GM23338 (cell line): ENCODE measurements at regions not wholly inside any gene's neighbourhood (a gene's known extent, or its start where the extent isn't known, plus 50 kb on each side); places are given as distances from the start of the nearest gene placed in this dataset.

Experiments
- ATAC-seq: fragments of 200-7000 bp; cut with Tn5 transposase; 3 replicates; pipeline ENCODE4 v1.9.1; 2020
- DNase-seq: peaks from one replicate; pipeline ENCODE4 v3.0.0-alpha.2; 2015; ENCODE audit warnings: low spot score
- H2AFZ ChIP-seq: fragments of 200-600 bp; sonication (generic); 2 replicates; pipeline ENCODE4 v1.8.0; 2016; ENCODE audit warnings: antibody characterized with exemption, mild to moderate bottlenecking, moderate library complexity
- H3F3A ChIP-seq: fragments of 200-600 bp; sonication (generic); replicated peaks from 2 replicates; pipeline ENCODE4 v1.8.0; 2017; ENCODE audit warnings: antibody characterized with exemption, mixed run types, low read depth
- H3K27ac ChIP-seq: fragments of 200-600 bp; sonication (generic); 2 replicates; pipeline ENCODE4 v1.6.1; 2016; ENCODE audit warnings: low read depth
- H3K27me3 ChIP-seq: fragments of 200-600 bp; sonication (generic); 2 replicates; pipeline ENCODE4 v1.8.0; 2016; ENCODE audit warnings: mild to moderate bottlenecking, mixed run types, moderate library complexity; ENCODE audit not compliant: insufficient read depth
- H3K36me3 ChIP-seq: fragments of 200-600 bp; sonication (generic); 2 replicates; pipeline ENCODE4 v1.8.0; 2016; ENCODE audit warnings: mild to moderate bottlenecking; ENCODE audit not compliant: insufficient read depth
- H3K4me1 ChIP-seq: fragments of 200-600 bp; sonication (generic); 2 replicates; pipeline ENCODE4 v1.8.0; 2016; ENCODE audit warnings: mild to moderate bottlenecking, moderate library complexity; ENCODE audit not compliant: insufficient read depth
- H3K4me2 ChIP-seq: fragments of 200-600 bp; sonication (generic); 2 replicates; pipeline ENCODE4 v1.7.1; 2017; ENCODE audit warnings: mixed run types
- H3K4me3 ChIP-seq: fragments of 200-600 bp; sonication (generic); 2 replicates; pipeline ENCODE4 v1.6.1; 2016; ENCODE audit warnings: mixed run types
- H3K79me2 ChIP-seq: fragments of 200-600 bp; sonication (generic); replicated peaks from 2 replicates; pipeline ENCODE4 v1.8.0; 2017; ENCODE audit warnings: mild to moderate bottlenecking; ENCODE audit not compliant: insufficient read depth
- H3K9me2 ChIP-seq: fragments of 200-600 bp; sonication (generic); 2 replicates; pipeline ENCODE4 v1.8.0; 2017; ENCODE audit not compliant: insufficient read depth
- H4K20me1 ChIP-seq: fragments of 200-600 bp; sonication (generic); replicated peaks from 2 replicates; pipeline ENCODE4 v1.8.0; 2017; ENCODE audit warnings: mild to moderate bottlenecking; ENCODE audit not compliant: insufficient read depth
- H3K27ac Mint-ChIP-seq: 2 replicates; pipeline ENCODE4 v1.8.0; 2020; ENCODE audit warnings: inconsistent platforms, mild to moderate bottlenecking, moderate library complexity, mixed read lengths
- H3K27me3 Mint-ChIP-seq: 3 replicates; pipeline ENCODE4 v1.8.0; 2022; ENCODE audit warnings: low read depth, mild to moderate bottlenecking, moderate library complexity, mixed read lengths, inconsistent platforms; ENCODE audit not compliant: insufficient read depth, poor library complexity
- H3K36me3 Mint-ChIP-seq: 3 replicates; pipeline ENCODE4 v1.8.0; 2021; ENCODE audit warnings: low read depth, mild to moderate bottlenecking, inconsistent platforms, moderate library complexity, mixed read lengths
- H3K4me1 Mint-ChIP-seq: 3 replicates; pipeline ENCODE4 v1.8.0; 2020; ENCODE audit warnings: mild to moderate bottlenecking, inconsistent platforms, mixed read lengths
- H3K4me3 Mint-ChIP-seq: 3 replicates; pipeline ENCODE4 v1.8.0; 2021; ENCODE audit warnings: moderate library complexity, mild to moderate bottlenecking, inconsistent platforms, mixed read lengths
- H3K9me3 Mint-ChIP-seq: 3 replicates; pipeline ENCODE4 v1.8.0; 2020; ENCODE audit warnings: moderate library complexity, mild to moderate bottlenecking, inconsistent platforms, mixed read lengths
- CREB1 ChIP-seq: fragments of 250-450 bp; sonication (Bioruptor Pico); IDR thresholded peaks from 2 replicates; pipeline ENCODE4 v1.5.0; 2020; ENCODE audit warnings: low read depth, mild to moderate bottlenecking, moderate library complexity
- EZH2 ChIP-seq: fragments of 200-600 bp; sonication (generic); IDR thresholded peaks from one replicate; pipeline ENCODE4 v1.8.0; 2017; ENCODE audit warnings: antibody characterized with exemption, mild to moderate bottlenecking, low read depth; ENCODE audit not compliant: unreplicated experiment
- EZH2phosphoT487 ChIP-seq: fragments of 200-600 bp; sonication (generic); IDR thresholded peaks from one replicate; pipeline ENCODE4 v1.8.1; 2018; ENCODE audit warnings: antibody characterized with exemption; ENCODE audit not compliant: unreplicated experiment
- JUNB ChIP-seq: IDR thresholded peaks from one replicate; pipeline ENCODE4 v1.6.1; 2016; ENCODE audit warnings: antibody characterized with exemption; ENCODE audit not compliant: unreplicated experiment
- NANOG ChIP-seq: IDR thresholded peaks from 2 replicates; pipeline ENCODE4 v1.6.1; 2016; ENCODE audit warnings: antibody characterized with exemption, borderline replicate concordance
- POLR2AphosphoS5 ChIP-seq: IDR thresholded peaks from 2 replicates; pipeline ENCODE4 v1.6.1; 2016; ENCODE audit warnings: antibody characterized with exemption, low read depth
- STAT1 ChIP-seq: IDR thresholded peaks from one replicate; pipeline ENCODE4 v1.6.1; 2016; ENCODE audit warnings: antibody characterized with exemption; ENCODE audit not compliant: unreplicated experiment
- ZNF114 ChIP-seq: fragments of 250-450 bp; sonication (Bioruptor Pico); IDR thresholded peaks from 2 replicates; pipeline ENCODE4 v1.5.0; 2020; ENCODE audit warnings: mild to moderate bottlenecking, moderate library complexity
- ZNF331 ChIP-seq: fragments of 250-450 bp; sonication (Bioruptor Pico); IDR thresholded peaks from 2 replicates; pipeline ENCODE4 v1.5.0; 2020; ENCODE audit warnings: low read depth, mild to moderate bottlenecking, moderate library complexity
- TF ChIP-seq, protein P1 (sequence below), 2 experiments: fragments of 200-600 bp in 1 of 2; sonication (generic) in 1 of 2; conservative IDR thresholded peaks; 2 replicates each; pipeline versions ENCODE4 v1.5.1 to v1.6.1; 2016 to 2017; ENCODE audit warnings: antibody characterized with exemption in 2 of 2, low read depth in 2 of 2, mild to moderate bottlenecking in 2 of 2, moderate library complexity in 1 of 2
- TF ChIP-seq, protein P2 (sequence below): IDR thresholded peaks from 2 replicates; pipeline ENCODE4 v1.6.1; 2016; ENCODE audit warnings: antibody characterized with exemption
- TF ChIP-seq, protein P3 (sequence below): fragments of 250-450 bp; sonication (Bioruptor Pico); IDR thresholded peaks from 2 replicates; pipeline ENCODE4 v1.5.0; 2020; ENCODE audit warnings: mild to moderate bottlenecking, moderate library complexity
- TF ChIP-seq, protein P4 (sequence below): IDR thresholded peaks from one replicate; pipeline ENCODE4 v1.6.1; 2018; ENCODE audit warnings: antibody characterized with exemption; ENCODE audit not compliant: unreplicated experiment

DNA sequence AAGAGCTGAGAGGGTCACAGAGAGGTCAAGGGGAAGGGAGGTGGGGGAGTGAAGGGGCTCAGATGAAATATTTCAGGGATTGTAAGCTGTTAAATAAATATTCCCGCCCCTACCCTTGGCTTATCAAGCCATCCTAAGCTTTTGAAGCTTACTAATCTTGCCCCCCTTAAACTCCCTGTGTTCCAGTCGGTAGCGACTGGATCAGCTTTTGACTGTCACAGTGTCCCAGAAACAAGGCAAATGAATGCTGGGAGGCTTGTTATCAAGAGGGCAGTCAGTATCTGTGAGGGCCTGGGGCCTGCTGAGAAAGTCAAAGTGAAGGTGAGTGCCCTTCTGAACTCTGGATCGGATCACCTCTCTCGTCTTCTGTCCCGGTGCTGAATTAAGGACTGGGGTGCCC lies 128.1 kb downstream of the DACT1 start:
- Histone ChIP-seq H3K36me3 (no peaks in the 10 kb centered on the region), H3F3A (no peaks in the 10 kb centered on the region), H4K20me1 (no peaks in the 10 kb centered on the region), H3K4me1 (peaks cover 20% of the 10 kb centered on the region), H3K4me2 (no peak overlapping the region), H3K27me3 (peaks cover 33% of the 10 kb centered on the region), H3K9me2 (0 out of 2 replicates have a peak, but pooled peaks cover 2% of the 10 kb centered on the region), H3K4me3 (no peak overlapping the region), H2AFZ (no peak overlapping the region), H3K27ac (no peak overlapping the region), H3K79me2 (no peaks in the 10 kb centered on the region)
- TF ChIP-seq EZH2phosphoT487 (no peak), ZNF331 (no peak), ZNF114 (CRISPR knock-in tag) (no peak), JUNB (no peak), CREB1 (no peak), STAT1 (no peak), NANOG (no peak), EZH2 (no peak), POLR2AphosphoS5 (no peak)
- TF ChIP-seq, protein P1, sequence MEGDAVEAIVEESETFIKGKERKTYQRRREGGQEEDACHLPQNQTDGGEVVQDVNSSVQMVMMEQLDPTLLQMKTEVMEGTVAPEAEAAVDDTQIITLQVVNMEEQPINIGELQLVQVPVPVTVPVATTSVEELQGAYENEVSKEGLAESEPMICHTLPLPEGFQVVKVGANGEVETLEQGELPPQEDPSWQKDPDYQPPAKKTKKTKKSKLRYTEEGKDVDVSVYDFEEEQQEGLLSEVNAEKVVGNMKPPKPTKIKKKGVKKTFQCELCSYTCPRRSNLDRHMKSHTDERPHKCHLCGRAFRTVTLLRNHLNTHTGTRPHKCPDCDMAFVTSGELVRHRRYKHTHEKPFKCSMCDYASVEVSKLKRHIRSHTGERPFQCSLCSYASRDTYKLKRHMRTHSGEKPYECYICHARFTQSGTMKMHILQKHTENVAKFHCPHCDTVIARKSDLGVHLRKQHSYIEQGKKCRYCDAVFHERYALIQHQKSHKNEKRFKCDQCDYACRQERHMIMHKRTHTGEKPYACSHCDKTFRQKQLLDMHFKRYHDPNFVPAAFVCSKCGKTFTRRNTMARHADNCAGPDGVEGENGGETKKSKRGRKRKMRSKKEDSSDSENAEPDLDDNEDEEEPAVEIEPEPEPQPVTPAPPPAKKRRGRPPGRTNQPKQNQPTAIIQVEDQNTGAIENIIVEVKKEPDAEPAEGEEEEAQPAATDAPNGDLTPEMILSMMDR (conservative IDR thresholded peaks at IDR 0.05; ENCODE audit: low read depth in 2 of 2) = no peak
- TF ChIP-seq, protein P2, sequence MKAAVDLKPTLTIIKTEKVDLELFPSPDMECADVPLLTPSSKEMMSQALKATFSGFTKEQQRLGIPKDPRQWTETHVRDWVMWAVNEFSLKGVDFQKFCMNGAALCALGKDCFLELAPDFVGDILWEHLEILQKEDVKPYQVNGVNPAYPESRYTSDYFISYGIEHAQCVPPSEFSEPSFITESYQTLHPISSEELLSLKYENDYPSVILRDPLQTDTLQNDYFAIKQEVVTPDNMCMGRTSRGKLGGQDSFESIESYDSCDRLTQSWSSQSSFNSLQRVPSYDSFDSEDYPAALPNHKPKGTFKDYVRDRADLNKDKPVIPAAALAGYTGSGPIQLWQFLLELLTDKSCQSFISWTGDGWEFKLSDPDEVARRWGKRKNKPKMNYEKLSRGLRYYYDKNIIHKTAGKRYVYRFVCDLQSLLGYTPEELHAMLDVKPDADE = no peak
- TF ChIP-seq, protein P3, sequence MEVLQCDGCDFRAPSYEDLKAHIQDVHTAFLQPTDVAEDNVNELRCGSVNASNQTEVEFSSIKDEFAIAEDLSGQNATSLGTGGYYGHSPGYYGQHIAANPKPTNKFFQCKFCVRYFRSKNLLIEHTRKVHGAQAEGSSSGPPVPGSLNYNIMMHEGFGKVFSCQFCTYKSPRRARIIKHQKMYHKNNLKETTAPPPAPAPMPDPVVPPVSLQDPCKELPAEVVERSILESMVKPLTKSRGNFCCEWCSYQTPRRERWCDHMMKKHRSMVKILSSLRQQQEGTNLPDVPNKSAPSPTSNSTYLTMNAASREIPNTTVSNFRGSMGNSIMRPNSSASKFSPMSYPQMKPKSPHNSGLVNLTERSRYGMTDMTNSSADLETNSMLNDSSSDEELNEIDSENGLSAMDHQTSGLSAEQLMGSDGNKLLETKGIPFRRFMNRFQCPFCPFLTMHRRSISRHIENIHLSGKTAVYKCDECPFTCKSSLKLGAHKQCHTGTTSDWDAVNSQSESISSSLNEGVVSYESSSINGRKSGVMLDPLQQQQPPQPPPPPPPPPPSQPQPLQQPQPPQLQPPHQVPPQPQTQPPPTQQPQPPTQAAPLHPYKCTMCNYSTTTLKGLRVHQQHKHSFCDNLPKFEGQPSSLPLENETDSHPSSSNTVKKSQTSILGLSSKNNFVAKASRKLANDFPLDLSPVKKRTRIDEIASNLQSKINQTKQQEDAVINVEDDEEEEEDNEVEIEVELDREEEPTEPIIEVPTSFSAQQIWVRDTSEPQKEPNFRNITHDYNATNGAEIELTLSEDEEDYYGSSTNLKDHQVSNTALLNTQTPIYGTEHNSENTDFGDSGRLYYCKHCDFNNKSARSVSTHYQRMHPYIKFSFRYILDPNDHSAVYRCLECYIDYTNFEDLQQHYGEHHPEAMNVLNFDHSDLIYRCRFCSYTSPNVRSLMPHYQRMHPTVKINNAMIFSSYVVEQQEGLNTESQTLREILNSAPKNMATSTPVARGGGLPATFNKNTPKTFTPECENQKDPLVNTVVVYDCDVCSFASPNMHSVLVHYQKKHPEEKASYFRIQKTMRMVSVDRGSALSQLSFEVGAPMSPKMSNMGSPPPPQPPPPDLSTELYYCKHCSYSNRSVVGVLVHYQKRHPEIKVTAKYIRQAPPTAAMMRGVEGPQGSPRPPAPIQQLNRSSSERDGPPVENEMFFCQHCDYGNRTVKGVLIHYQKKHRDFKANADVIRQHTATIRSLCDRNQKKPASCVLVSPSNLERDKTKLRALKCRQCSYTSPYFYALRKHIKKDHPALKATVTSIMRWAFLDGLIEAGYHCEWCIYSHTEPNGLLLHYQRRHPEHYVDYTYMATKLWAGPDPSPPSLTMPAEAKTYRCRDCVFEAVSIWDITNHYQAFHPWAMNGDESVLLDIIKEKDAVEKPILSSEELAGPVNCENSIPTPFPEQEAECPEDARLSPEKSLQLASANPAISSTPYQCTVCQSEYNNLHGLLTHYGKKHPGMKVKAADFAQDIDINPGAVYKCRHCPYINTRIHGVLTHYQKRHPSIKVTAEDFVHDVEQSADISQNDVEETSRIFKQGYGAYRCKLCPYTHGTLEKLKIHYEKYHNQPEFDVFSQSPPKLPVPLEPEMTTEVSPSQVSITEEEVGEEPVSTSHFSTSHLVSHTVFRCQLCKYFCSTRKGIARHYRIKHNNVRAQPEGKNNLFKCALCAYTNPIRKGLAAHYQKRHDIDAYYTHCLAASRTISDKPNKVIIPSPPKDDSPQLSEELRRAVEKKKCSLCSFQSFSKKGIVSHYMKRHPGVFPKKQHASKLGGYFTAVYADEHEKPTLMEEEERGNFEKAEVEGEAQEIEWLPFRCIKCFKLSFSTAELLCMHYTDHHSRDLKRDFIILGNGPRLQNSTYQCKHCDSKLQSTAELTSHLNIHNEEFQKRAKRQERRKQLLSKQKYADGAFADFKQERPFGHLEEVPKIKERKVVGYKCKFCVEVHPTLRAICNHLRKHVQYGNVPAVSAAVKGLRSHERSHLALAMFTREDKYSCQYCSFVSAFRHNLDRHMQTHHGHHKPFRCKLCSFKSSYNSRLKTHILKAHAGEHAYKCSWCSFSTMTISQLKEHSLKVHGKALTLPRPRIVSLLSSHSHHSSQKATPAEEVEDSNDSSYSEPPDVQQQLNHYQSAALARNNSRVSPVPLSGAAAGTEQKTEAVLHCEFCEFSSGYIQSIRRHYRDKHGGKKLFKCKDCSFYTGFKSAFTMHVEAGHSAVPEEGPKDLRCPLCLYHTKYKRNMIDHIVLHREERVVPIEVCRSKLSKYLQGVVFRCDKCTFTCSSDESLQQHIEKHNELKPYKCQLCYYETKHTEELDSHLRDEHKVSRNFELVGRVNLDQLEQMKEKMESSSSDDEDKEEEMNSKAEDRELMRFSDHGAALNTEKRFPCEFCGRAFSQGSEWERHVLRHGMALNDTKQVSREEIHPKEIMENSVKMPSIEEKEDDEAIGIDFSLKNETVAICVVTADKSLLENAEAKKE (CRISPR knock-in tag) = no peak
- TF ChIP-seq, protein P4, sequence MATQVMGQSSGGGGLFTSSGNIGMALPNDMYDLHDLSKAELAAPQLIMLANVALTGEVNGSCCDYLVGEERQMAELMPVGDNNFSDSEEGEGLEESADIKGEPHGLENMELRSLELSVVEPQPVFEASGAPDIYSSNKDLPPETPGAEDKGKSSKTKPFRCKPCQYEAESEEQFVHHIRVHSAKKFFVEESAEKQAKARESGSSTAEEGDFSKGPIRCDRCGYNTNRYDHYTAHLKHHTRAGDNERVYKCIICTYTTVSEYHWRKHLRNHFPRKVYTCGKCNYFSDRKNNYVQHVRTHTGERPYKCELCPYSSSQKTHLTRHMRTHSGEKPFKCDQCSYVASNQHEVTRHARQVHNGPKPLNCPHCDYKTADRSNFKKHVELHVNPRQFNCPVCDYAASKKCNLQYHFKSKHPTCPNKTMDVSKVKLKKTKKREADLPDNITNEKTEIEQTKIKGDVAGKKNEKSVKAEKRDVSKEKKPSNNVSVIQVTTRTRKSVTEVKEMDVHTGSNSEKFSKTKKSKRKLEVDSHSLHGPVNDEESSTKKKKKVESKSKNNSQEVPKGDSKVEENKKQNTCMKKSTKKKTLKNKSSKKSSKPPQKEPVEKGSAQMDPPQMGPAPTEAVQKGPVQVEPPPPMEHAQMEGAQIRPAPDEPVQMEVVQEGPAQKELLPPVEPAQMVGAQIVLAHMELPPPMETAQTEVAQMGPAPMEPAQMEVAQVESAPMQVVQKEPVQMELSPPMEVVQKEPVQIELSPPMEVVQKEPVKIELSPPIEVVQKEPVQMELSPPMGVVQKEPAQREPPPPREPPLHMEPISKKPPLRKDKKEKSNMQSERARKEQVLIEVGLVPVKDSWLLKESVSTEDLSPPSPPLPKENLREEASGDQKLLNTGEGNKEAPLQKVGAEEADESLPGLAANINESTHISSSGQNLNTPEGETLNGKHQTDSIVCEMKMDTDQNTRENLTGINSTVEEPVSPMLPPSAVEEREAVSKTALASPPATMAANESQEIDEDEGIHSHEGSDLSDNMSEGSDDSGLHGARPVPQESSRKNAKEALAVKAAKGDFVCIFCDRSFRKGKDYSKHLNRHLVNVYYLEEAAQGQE = no peak
- no peaks in the 10 kb centered on the region for H3K36me3 Mint-ChIP-seq
- H3K27me3 Mint-ChIP-seq = peaks cover 46% of the 10 kb centered on the region
- H3K4me1 Mint-ChIP-seq = peaks cover 19% of the 10 kb centered on the region; the same call in 2 of the 3 replicates
- H3K4me3 Mint-ChIP-seq = no peak overlapping the region
- no peak overlapping the region for H3K27ac Mint-ChIP-seq
- no peak for ATAC-seq
- no peak for DNase-seq
- no peaks in the 10 kb centered on the region for H3K9me3 Mint-ChIP-seq
